AG04450 (cell line): ENCODE measurements at regions not wholly inside any gene's neighbourhood (a gene's known extent, or its start where the extent isn't known, plus 50 kb on each side); places are given as distances from the start of the nearest gene placed in this dataset.

Experiments
- CTCF ChIA-PET: fragments of 300-600, 350-600 bp; formaldehyde crosslinking; extraction: SDS; loops from one replicate; lab custom pipeline; 2022; ENCODE audit warnings: antibody characterized with exemption, inconsistent platforms; lab: Charles Lee
- POLR2A ChIA-PET: fragments of 350-600 bp; formaldehyde crosslinking; extraction: SDS; loops from one replicate; lab custom pipeline; 2021; ENCODE audit warnings: antibody characterized with exemption, inconsistent platforms; lab: Yijun Ruan, JAX
- DNase-seq: peaks from one replicate; pipeline ENCODE4 v3.0.0-alpha.2; 2011; ENCODE audit warnings: low read depth, low spot score
- H3K27ac ChIP-seq: one replicate; pipeline ENCODE4 v1.5.1; 2012; ENCODE audit warnings: low read depth, low read length, control low read depth
- H3K27me3 ChIP-seq: one replicate; pipeline ENCODE4 v1.6.0; 2012; ENCODE audit warnings: low read length; ENCODE audit not compliant: control insufficient read depth, insufficient read depth
- H3K4me3 ChIP-seq: 2 replicates; pipeline ENCODE4 v1.5.1; 2011; ENCODE audit warnings: mild to moderate bottlenecking, low read depth, low read length, control low read depth
- H3K9me3 ChIP-seq: 2 replicates; pipeline ENCODE4 v1.5.1; 2012; ENCODE audit warnings: low read length; ENCODE audit not compliant: control insufficient read depth, insufficient read depth
- TF ChIP-seq, protein P1 (sequence below): IDR thresholded peaks from 2 replicates; pipeline ENCODE4 v1.5.1; 2011; ENCODE audit warnings: low read depth, low read length, control low read depth, inconsistent platforms

DNA sequence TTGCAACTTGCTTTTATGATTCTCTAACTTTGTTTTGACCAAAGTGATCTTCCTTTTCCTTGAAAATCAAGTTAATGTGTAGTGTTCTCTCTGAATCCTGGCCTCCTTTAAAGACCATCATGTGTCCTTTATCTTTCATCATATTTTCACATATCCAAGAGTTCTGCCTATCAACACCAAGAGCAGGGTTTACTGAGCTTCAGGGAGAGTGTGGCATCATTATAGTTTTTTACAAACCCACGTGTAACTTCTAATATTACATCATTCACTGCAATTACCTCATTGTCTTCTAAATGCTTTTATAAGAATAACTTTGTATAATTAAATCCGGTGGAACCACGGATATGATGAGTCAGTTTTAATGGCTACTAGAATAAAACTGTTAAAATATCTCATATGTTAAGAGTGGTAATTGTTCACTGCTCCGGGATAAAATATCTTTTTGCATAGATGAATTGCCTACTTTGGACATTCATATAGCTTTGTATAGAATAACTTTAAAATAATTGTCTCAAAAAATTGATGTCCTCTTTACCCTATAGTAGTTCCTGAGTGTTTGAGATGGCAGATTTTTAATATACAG lies 248.8 kb upstream of the GRM7 start:
- no peaks in the 10 kb centered on the region; the same call in 1 of the 2 replicates for H3K9me3 ChIP-seq
- POLR2A ChIA-PET = no interaction called here
- CTCF ChIA-PET = no interaction called here
- TF ChIP-seq, protein P1, sequence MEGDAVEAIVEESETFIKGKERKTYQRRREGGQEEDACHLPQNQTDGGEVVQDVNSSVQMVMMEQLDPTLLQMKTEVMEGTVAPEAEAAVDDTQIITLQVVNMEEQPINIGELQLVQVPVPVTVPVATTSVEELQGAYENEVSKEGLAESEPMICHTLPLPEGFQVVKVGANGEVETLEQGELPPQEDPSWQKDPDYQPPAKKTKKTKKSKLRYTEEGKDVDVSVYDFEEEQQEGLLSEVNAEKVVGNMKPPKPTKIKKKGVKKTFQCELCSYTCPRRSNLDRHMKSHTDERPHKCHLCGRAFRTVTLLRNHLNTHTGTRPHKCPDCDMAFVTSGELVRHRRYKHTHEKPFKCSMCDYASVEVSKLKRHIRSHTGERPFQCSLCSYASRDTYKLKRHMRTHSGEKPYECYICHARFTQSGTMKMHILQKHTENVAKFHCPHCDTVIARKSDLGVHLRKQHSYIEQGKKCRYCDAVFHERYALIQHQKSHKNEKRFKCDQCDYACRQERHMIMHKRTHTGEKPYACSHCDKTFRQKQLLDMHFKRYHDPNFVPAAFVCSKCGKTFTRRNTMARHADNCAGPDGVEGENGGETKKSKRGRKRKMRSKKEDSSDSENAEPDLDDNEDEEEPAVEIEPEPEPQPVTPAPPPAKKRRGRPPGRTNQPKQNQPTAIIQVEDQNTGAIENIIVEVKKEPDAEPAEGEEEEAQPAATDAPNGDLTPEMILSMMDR = no peak
- no peak for DNase-seq
- H3K4me3 ChIP-seq = no peak overlapping the region
- no peaks in the 10 kb centered on the region for H3K27me3 ChIP-seq
- no peak overlapping the region for H3K27ac ChIP-seq

DNA sequence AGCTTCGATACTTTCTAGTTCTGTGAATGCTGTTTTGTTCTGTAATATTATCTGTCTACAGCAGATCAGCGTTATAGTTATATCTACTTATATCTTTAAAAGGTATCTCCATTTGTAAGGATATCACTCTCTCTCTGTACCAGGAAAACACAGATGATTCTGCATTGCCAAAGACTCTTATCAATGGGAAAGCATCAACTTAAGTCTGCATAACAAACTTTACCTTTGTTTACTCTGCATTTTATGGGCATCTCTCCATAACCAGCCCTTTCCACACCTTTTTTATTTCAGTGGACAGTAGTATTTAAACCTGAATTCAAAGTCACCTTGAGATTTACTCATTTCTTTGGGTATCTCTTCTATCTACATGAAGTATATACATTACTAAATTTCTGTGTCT lies 238.7 kb upstream of the GRM7 start:
- no peaks in the 10 kb centered on the region for H3K27me3 ChIP-seq
- no peak overlapping the region for H3K27ac ChIP-seq
- peaks cover 6% of the 10 kb centered on the region; the same call in 1 of the 2 replicates for H3K9me3 ChIP-seq
- ChIA-PET CTCF (no interaction called here), POLR2A (no interaction called here)
- TF ChIP-seq, protein P1 = no peak
- no peak overlapping the region for H3K4me3 ChIP-seq
- no peak for DNase-seq

DNA sequence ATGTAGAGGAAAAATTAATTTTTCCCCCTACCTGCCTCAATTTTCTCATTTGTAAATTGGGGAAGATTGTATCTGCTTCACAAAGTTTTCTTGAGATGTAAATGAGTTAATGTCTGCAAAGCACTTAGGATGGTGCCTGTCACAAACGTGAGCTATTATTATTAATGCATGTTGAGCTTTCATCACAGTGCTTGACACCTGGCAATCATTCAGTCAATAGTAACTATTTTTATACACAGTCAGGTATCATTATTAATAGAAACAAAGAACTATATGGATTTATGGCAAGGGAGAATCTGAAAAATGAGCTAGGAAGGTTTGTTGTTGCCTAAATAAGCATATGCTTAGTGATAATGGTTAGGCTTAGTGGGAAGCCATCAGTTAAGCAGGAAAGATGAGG lies 238.2 kb upstream of the GRM7 start:
- CTCF ChIA-PET = no interaction called here
- Histone ChIP-seq H3K4me3 (no peak overlapping the region), H3K27ac (no peak overlapping the region), H3K9me3 (peaks cover 6% of the 10 kb centered on the region; the same call in 1 of the 2 replicates), H3K27me3 (no peaks in the 10 kb centered on the region)
- TF ChIP-seq, protein P1 = no peak
- no peak for DNase-seq
- POLR2A ChIA-PET = no interaction called here

DNA sequence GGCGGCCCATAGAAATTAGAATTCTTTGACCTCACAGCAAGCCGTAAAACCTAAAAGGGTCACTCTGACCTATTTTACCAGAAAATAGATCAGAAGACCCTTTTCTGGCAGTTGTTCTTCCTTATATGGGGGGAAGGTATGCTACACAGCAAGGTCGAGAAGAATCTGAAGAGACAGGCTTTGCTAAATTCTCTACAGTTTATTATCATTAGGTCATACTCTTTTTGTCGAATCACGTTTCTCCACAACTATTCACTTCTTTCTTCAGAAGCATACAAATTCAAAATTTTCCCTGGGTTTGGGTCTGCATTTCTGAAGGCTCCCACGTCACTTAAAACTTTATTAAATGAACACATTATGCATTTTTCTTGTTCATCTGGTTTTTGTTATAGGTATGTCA lies 229.5 kb upstream of the GRM7 start:
- peaks cover 6% of the 10 kb centered on the region; the same call in 1 of the 2 replicates for H3K9me3 ChIP-seq
- TF ChIP-seq, protein P1 = no peak
- no peak overlapping the region for H3K27ac ChIP-seq
- H3K4me3 ChIP-seq = no peak overlapping the region
- DNase-seq = no peak
- ChIA-PET CTCF (interaction anchor here (0.5 kb wide), 1 partner anchor 1671 kb away, joined by 3 read pairs; no protein-coding TSS in a partner anchor), POLR2A (no interaction called here)
- H3K27me3 ChIP-seq = no peaks in the 10 kb centered on the region

DNA sequence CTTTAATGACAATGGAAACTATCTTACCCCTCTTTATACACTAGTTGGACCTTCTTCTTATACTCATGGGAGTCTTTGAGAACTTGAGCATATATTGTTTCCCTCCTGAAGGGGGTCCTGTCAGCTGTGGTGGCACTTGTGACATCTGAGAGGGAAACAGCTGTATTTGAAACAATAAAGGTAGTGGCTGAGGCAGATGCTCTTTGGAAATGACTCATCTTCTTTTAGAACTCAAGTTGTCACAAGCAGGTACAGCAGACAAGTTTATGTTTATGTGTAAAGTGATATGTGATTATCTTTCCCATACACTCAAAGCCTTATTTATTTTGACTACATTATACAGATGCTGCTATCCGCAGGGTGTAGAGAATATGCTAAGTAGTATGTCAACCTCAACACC lies 220.0 kb upstream of the GRM7 start:
- H3K4me3 ChIP-seq = no peak overlapping the region
- CTCF ChIA-PET = no interaction called here

More for the DNA sequence above, 220.0 kb upstream of the GRM7 start:
- POLR2A ChIA-PET = no interaction called here
- DNase-seq = no peak
- Histone ChIP-seq H3K27ac (no peak overlapping the region), H3K9me3 (peaks cover 5% of the 10 kb centered on the region), H3K27me3 (no peaks in the 10 kb centered on the region)
- TF ChIP-seq, protein P1 = no peak
